Mesendoderm (in vitro differentiated cells): ENCODE measurements at regions not wholly inside any gene's neighbourhood (a gene's known extent, or its start where the extent isn't known, plus 50 kb on each side); places are given as distances from the start of the nearest gene placed in this dataset.

ENCODE experiments used
- DNase-seq: peaks from one replicate; pipeline ENCODE4 v3.0.0; 2013
- H2AK5ac ChIP-seq: 2 replicates; pipeline ENCODE4 v1.6.1; 2013; ENCODE audit warnings: low read length, inconsistent platforms
- H2BK120ac ChIP-seq: 2 replicates; pipeline ENCODE4 v1.6.1; 2013; ENCODE audit warnings: low read depth, mild to moderate bottlenecking, low read length, moderate library complexity, mixed read lengths
- H2BK15ac ChIP-seq: replicated peaks from 2 replicates; pipeline ENCODE4 v1.6.1; 2013; ENCODE audit warnings: low read depth, mild to moderate bottlenecking, moderate library complexity
- H2BK5ac ChIP-seq: 2 replicates; pipeline ENCODE4 v1.6.1; 2013; ENCODE audit warnings: low read length, inconsistent platforms
- H3K18ac ChIP-seq: 2 replicates; pipeline ENCODE4 v1.6.1; 2013; ENCODE audit warnings: mild to moderate bottlenecking, low read length, mixed read lengths
- H3K23ac ChIP-seq: one replicate; pipeline ENCODE4 v1.6.1; 2013; ENCODE audit warnings: low read length
- H3K27ac ChIP-seq: 2 replicates; pipeline ENCODE4 v1.5.1; 2013; ENCODE audit warnings: low read depth, mild to moderate bottlenecking, inconsistent platforms, low read length, moderate library complexity
- H3K27me3 ChIP-seq: 2 replicates; pipeline ENCODE4 v1.6.1; 2013; ENCODE audit warnings: low read length, control low read depth, mild to moderate bottlenecking, inconsistent platforms; ENCODE audit not compliant: insufficient read depth, poor library complexity
- H3K36me3 ChIP-seq: 2 replicates; pipeline ENCODE4 v1.6.1; 2013; ENCODE audit warnings: low read length, inconsistent platforms; ENCODE audit not compliant: control insufficient read depth, insufficient read depth
- H3K4ac ChIP-seq: one replicate; pipeline ENCODE4 v1.6.1; 2013; ENCODE audit warnings: low read depth, mild to moderate bottlenecking, low read length, moderate library complexity
- H3K4me1 ChIP-seq: 2 replicates; pipeline ENCODE4 v1.6.1; 2013; ENCODE audit warnings: low read depth, low read length, inconsistent platforms; ENCODE audit not compliant: control insufficient read depth
- H3K4me2 ChIP-seq: 2 replicates; pipeline ENCODE4 v1.6.1; 2013; ENCODE audit warnings: low read length
- H3K4me3 ChIP-seq: 2 replicates; pipeline ENCODE4 v1.5.1; 2013; ENCODE audit warnings: mild to moderate bottlenecking, low read length
- H3K56ac ChIP-seq: one replicate; pipeline ENCODE4 v1.6.1; 2013; ENCODE audit warnings: low read length
- H3K79me1 ChIP-seq: 2 replicates; pipeline ENCODE4 v1.6.1; 2013; ENCODE audit warnings: low read length, inconsistent platforms
- H3K79me2 ChIP-seq: 2 replicates; pipeline ENCODE4 v1.6.1; 2013; ENCODE audit warnings: mild to moderate bottlenecking, low read length; ENCODE audit not compliant: control insufficient read depth, insufficient read depth
- H3K9ac ChIP-seq: 2 replicates; pipeline ENCODE4 v1.6.1; 2013; ENCODE audit warnings: low read length, inconsistent platforms
- H4K5ac ChIP-seq: one replicate; pipeline ENCODE4 v1.6.1; 2013; ENCODE audit warnings: low read length
- H4K8ac ChIP-seq: one replicate; pipeline ENCODE4 v1.6.1; 2013; ENCODE audit warnings: low read depth, mild to moderate bottlenecking, control low read depth, low read length, moderate library complexity
- WGBS: extraction: QIAGEN DNeasy Blood & Tissue Kit; methylation state at CpG from one replicate; pipeline ENCODE4 v1.1.7; 2013; ENCODE audit warnings: low lambda C conversion rate, missing lambda C conversion rate; ENCODE audit not compliant: insufficient coverage; ENCODE audit errors: extremely low coverage; 5-methylcytosine and 5-hydroxymethylcytosine counted together

DNA sequence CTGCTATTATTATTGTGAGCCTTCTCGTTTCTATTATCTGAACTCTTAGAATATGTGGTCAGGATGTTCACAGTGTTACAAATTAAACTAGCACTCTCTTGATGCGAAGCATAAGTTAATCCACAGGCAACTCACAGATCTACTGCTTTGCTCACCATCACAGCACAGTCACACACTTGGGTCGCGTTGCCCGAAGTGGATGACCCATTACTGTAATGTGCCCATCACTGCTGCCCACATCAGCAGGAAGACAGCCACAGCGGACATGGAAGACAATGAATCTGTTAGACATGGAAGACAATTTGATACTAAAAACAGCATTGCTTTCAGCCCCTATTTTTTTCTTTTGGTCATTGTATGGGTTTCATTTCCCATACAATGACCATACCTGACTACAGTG lies 216.4 kb upstream of the B3GAT1 start:
- no peak overlapping the region for H2BK5ac ChIP-seq
- H3K4me1 ChIP-seq = no peaks in the 10 kb centered on the region
- no peak overlapping the region for H3K23ac ChIP-seq
- no peak overlapping the region for H2BK15ac ChIP-seq
- no peak overlapping the region for H3K9ac ChIP-seq
- no peaks in the 10 kb centered on the region for H3K27me3 ChIP-seq
- H3K4ac ChIP-seq = no peak overlapping the region
- no peak overlapping the region for H3K4me2 ChIP-seq
- H4K8ac ChIP-seq = no peak overlapping the region
- H4K5ac ChIP-seq = no peak overlapping the region
- no peak overlapping the region for H3K56ac ChIP-seq
- no peak overlapping the region for H2BK120ac ChIP-seq
- no peak overlapping the region for H3K18ac ChIP-seq
- no peaks in the 10 kb centered on the region for H3K79me1 ChIP-seq
- no CpG with 5 or more reads among the region's 6 CpGs for WGBS
- no peaks in the 10 kb centered on the region for H3K36me3 ChIP-seq
- H3K79me2 ChIP-seq = no peaks in the 10 kb centered on the region
- no peak overlapping the region for H3K4me3 ChIP-seq
- H2AK5ac ChIP-seq = no peak overlapping the region
- no peak overlapping the region for H3K27ac ChIP-seq
- DNase-seq = no peak

DNA sequence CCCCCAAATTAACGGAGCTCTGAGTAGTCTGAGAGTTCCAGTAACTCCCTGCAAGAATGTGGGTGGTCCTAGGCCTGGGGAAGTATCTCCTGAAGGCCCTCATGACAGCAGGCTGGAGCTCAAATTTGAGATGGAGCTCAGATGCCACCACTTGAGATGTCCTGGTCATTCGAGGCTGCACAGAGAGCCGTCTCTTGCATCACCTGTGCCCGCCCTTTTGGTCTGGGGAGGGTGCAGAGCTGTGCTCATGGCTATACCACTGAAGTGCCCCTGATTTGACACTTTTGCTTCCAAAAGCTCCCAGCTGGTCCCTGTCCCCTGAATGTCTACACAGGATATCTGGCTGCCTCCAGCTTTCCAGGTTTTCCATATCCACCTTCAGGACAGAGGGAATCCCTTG lies 214.0 kb upstream of the B3GAT1 start:
- Histone ChIP-seq H3K79me1 (no peaks in the 10 kb centered on the region), H2BK15ac (no peak overlapping the region), H4K8ac (no peak overlapping the region), H3K56ac (no peak overlapping the region), H3K4me3 (no peak overlapping the region), H2BK120ac (no peak overlapping the region), H3K9ac (no peak overlapping the region), H3K27me3 (no peaks in the 10 kb centered on the region), H2AK5ac (no peak overlapping the region), H3K79me2 (no peaks in the 10 kb centered on the region), H3K36me3 (no peaks in the 10 kb centered on the region), H3K23ac (no peak overlapping the region), H4K5ac (no peak overlapping the region), H3K4me2 (no peak overlapping the region), H3K4ac (no peak overlapping the region), H3K27ac (no peak overlapping the region), H2BK5ac (no peak overlapping the region), H3K4me1 (no peaks in the 10 kb centered on the region), H3K18ac (no peak overlapping the region)
- no peak for DNase-seq
- WGBS = no CpG with 5 or more reads among the region's 4 CpGs

DNA sequence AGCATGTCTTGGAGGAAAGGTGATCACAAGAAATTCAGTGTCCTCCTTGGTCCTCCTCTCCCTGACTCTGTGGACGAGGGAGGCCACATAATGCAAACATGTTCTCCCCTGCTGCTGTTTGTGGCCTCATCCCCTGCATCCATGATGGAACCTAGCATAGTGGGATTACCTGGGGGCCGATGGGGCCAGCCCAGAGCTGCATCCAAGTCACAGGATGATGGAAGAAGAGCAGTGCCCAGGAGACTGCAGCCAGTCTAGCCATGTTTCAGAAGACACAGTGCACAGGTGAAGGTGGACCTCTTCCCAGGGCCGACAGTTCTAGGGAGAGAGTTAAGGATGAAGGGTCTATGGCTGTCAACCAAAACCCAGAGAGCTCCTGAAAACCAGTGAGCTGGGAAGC lies 213.6 kb upstream of the B3GAT1 start:
- H3K18ac ChIP-seq = no peak overlapping the region
- H3K4me1 ChIP-seq = no peaks in the 10 kb centered on the region
- no peak overlapping the region for H3K27ac ChIP-seq
- H2BK15ac ChIP-seq = no peak overlapping the region
- WGBS = no CpG with 5 or more reads among the region's 3 CpGs
- no peak overlapping the region for H4K5ac ChIP-seq
- H3K36me3 ChIP-seq = no peaks in the 10 kb centered on the region
- no peaks in the 10 kb centered on the region for H3K27me3 ChIP-seq
- H2BK5ac ChIP-seq = no peak overlapping the region
- H3K9ac ChIP-seq = no peak overlapping the region
- H3K4ac ChIP-seq = no peak overlapping the region
- DNase-seq = no peak
- no peak overlapping the region for H4K8ac ChIP-seq
- H3K79me1 ChIP-seq = no peaks in the 10 kb centered on the region
- no peak overlapping the region for H3K23ac ChIP-seq
- no peak overlapping the region for H3K4me3 ChIP-seq
- no peak overlapping the region for H2BK120ac ChIP-seq
- H3K79me2 ChIP-seq = no peaks in the 10 kb centered on the region
- H2AK5ac ChIP-seq = no peak overlapping the region
- no peak overlapping the region for H3K56ac ChIP-seq
- H3K4me2 ChIP-seq = no peak overlapping the region

DNA sequence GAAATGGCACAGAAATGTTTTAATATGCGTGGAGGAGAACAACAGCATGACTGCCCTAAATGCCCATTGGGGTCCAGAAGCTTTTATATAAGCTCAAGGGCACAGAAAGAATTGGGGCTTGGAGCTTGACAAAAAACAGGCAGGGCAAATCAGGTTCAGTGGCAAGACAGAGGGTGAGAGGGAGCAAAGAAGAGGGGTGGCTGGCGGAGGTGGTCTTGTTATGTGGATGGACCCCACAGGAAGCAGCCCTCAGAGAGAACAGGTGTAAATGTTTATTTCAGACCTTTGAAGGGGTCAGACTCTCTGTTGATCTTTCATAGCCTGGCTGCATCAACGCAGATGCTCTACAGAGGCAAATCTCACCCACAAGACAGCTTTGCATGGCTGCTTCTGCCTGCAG lies 213.1 kb upstream of the B3GAT1 start:
- Histone ChIP-seq H3K27ac (no peak overlapping the region), H2BK15ac (no peak overlapping the region), H4K8ac (no peak overlapping the region), H3K56ac (no peak overlapping the region), H2BK5ac (no peak overlapping the region), H2BK120ac (no peak overlapping the region), H3K23ac (no peak overlapping the region), H3K27me3 (no peaks in the 10 kb centered on the region), H3K4me2 (no peak overlapping the region), H3K9ac (no peak overlapping the region), H3K79me2 (no peaks in the 10 kb centered on the region), H4K5ac (no peak overlapping the region), H3K4me1 (no peaks in the 10 kb centered on the region), H3K18ac (no peak overlapping the region), H3K4ac (no peak overlapping the region), H3K36me3 (no peaks in the 10 kb centered on the region), H3K4me3 (no peak overlapping the region), H2AK5ac (no peak overlapping the region), H3K79me1 (no peaks in the 10 kb centered on the region)
- WGBS = no CpG with 5 or more reads among the region's 3 CpGs
- DNase-seq = no peak

DNA sequence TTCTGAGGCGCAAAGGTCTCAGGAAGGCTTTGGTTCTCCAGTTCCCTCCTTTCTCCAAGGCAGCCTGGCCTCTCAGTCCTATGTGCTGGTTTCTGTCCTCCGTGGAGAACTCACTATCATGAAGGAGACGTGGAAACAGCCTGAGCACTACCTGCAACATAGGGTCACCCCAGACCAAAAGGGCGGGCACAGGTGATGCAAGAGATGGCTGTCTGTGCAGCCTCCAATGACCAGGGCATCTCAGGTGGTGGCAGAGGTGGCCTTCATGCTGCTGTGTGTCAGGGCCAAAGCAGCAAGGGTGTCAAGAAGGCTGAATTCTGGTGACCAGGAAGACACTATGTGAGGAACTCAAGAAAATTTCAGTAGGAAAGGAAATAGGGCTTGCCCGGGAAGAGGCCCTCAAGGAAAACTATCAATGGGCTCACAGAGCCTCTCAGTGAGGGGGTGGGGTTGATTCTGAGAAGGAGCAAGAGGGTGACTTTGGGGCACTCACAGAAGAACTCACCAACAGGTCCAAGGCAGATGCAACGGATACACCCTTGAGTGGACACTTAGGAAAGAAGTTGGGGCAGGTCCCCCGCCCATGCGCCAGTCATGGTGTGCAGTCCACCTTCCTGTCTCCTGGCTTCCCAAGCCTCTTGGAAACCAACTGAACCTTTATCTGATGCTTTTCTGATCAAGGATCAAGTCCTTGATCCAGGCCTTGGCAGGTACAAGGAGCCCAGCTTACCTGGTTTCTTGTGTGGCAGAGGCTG lies 212.3 kb upstream of the B3GAT1 start:
- H3K56ac ChIP-seq = no peak overlapping the region
- no peak overlapping the region for H3K18ac ChIP-seq
- DNase-seq = no peak
- no peak overlapping the region for H2BK120ac ChIP-seq
- H3K36me3 ChIP-seq = no peaks in the 10 kb centered on the region
- H4K5ac ChIP-seq = no peak overlapping the region
- no peak overlapping the region for H3K27ac ChIP-seq
- H3K4ac ChIP-seq = no peak overlapping the region
- no peaks in the 10 kb centered on the region for H3K79me1 ChIP-seq
- no peak overlapping the region for H2AK5ac ChIP-seq
- H3K27me3 ChIP-seq = no peaks in the 10 kb centered on the region
- no peak overlapping the region for H4K8ac ChIP-seq
- no peak overlapping the region for H2BK15ac ChIP-seq
- no peak overlapping the region for H3K9ac ChIP-seq
- H3K79me2 ChIP-seq = no peaks in the 10 kb centered on the region
- H3K4me3 ChIP-seq = no peak overlapping the region
- H2BK5ac ChIP-seq = no peak overlapping the region
- no peak overlapping the region for H3K23ac ChIP-seq
- H3K4me1 ChIP-seq = no peaks in the 10 kb centered on the region
- no CpG with 5 or more reads among the region's 8 CpGs for WGBS
- no peak overlapping the region for H3K4me2 ChIP-seq

DNA sequence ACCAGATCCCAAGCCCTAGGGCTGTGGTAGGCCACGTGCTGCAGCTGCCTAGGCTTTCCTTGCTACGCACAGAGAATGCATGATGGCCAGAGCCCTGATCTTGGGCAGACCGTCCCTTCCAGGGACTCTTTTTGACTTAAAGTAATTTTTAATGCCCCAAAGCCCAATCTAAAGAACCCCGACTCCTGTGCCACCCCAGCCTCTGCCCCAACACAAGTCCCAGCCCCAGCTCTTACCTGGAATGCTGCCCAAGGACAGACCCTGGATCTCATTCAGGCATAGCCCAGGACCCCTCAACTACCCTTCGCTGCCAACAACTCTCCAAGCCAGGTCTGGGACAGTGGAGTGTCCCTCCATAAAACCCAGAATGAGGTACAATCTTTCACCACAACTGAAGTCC lies 211.7 kb upstream of the B3GAT1 start:
- Histone ChIP-seq H3K23ac (no peak overlapping the region), H3K79me2 (no peaks in the 10 kb centered on the region), H4K8ac (no peak overlapping the region), H3K4me1 (no peaks in the 10 kb centered on the region), H3K36me3 (no peaks in the 10 kb centered on the region), H3K27me3 (no peaks in the 10 kb centered on the region), H3K4me2 (no peak overlapping the region), H3K4me3 (no peak overlapping the region), H3K9ac (no peak overlapping the region), H2AK5ac (no peak overlapping the region), H3K27ac (no peak overlapping the region), H2BK5ac (no peak overlapping the region), H3K79me1 (no peaks in the 10 kb centered on the region), H3K56ac (no peak overlapping the region), H3K18ac (no peak overlapping the region), H3K4ac (no peak overlapping the region), H2BK15ac (no peak overlapping the region), H2BK120ac (no peak overlapping the region), H4K5ac (no peak overlapping the region)
- no CpG with 5 or more reads among the region's 5 CpGs for WGBS
- DNase-seq = no peak
